GM12873 (cell line): ENCODE measurements at regions not wholly inside any gene's neighbourhood (a gene's known extent, or its start where the extent isn't known, plus 50 kb on each side); places are given as distances from the start of the nearest gene placed in this dataset.

Experiments used
- TF ChIP-seq, protein P1 (sequence below): IDR thresholded peaks from 2 replicates; pipeline ENCODE4 v1.5.1; 2012; ENCODE audit warnings: low read depth, mild to moderate bottlenecking, moderate library complexity, low read length, control low read depth; ENCODE audit not compliant: insufficient read depth; ENCODE audit errors: missing control alignments

GRCh38 chr4:115293093-115293462, 179.7 kb upstream of the NDST4 start:
- TF ChIP-seq, protein P1, sequence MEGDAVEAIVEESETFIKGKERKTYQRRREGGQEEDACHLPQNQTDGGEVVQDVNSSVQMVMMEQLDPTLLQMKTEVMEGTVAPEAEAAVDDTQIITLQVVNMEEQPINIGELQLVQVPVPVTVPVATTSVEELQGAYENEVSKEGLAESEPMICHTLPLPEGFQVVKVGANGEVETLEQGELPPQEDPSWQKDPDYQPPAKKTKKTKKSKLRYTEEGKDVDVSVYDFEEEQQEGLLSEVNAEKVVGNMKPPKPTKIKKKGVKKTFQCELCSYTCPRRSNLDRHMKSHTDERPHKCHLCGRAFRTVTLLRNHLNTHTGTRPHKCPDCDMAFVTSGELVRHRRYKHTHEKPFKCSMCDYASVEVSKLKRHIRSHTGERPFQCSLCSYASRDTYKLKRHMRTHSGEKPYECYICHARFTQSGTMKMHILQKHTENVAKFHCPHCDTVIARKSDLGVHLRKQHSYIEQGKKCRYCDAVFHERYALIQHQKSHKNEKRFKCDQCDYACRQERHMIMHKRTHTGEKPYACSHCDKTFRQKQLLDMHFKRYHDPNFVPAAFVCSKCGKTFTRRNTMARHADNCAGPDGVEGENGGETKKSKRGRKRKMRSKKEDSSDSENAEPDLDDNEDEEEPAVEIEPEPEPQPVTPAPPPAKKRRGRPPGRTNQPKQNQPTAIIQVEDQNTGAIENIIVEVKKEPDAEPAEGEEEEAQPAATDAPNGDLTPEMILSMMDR = no peak

GRCh38 chr4:115292320-115293092, 179.1 kb upstream of the NDST4 start:
- TF ChIP-seq, protein P1 = no peak

DNA sequence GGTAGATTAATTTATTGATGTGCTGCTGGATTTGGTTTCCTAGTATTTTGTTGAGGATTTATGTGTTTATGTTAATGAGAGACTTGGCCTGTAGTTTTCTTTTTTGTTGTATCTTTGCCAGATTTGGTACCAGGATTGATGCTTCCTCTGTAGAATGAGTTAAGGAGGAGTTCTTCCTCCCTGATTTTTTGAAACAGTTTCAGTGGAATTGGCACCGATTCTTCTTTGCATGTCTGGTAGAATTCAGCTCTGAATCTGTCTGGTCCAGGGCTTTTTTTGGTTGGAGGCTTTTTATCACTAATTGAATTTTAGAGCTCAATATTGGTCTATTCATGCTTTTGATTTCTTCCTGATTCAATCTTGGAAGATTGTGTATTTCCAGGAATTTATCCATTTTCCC, 174.0 kb upstream of the NDST4 start:
- TF ChIP-seq, protein P1 = no peak

DNA sequence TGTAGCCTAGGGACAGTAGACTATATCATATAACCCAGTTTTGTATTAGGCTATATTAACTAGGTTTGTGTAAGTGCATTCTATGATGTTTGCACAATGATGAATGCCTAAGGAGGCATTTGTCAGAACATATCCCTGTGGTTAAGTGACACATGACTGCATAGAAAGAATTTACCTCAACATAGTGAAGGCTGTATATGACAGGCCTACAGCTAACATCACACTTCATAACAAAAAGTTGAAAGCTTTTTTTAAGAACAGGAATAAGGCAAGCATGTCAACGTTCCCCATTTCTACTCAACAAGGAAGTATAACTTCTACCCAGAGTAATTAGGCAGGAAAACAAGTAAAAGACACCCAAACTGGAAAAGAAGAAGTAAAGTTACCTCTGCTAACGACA, 165.9 kb upstream of the NDST4 start:
- TF ChIP-seq, protein P1 = no peak

- TF ChIP-seq, protein P1 = no peak
Observed at GRCh38 chr4:115278830-115279229, 165.4 kb upstream of the NDST4 start.

GRCh38 chr4:115275615-115276014, 162.2 kb upstream of the NDST4 start:
- TF ChIP-seq, protein P1 = no peak

DNA sequence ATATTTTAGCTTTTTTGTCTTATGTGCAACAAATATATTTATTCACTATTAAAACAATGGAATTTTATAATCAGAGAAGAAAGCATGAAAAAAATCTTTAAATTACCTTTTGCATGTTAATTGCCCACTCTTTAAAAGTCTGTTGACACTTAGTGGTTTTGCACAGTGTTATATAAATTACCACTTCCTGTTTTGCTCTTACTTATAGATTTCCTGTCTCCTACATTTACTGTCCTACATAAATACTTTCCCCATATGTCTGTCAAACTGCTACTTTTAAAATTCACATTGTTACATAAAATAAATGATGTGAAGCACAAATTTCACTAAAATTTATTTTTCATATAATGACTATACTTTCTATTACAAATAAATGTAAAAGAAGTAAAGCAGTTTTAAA, 161.1 kb upstream of the NDST4 start:
- TF ChIP-seq, protein P1 = no peak
